ENCODE measurements at regions not wholly inside any gene's neighbourhood (a gene's known extent, or its start where the extent isn't known, plus 50 kb on each side); places are given as distances from the start of the nearest gene placed in this dataset.

GRCh38 chr20:60371384-60371783 lies 413.2 kb downstream of the CDH26 start:
- DNase-seq (ENCODE audit: low read depth in 2 of 2), result no peak

- no peak for DNase-seq (ENCODE audit: low read depth in 2 of 2)
Observed at GRCh38 chr20:60372275-60372674, 414.1 kb downstream of the CDH26 start.

- DNase-seq (ENCODE audit: low read depth in 2 of 2), result no peak
Observed at GRCh38 chr20:60372822-60373221, 414.6 kb downstream of the CDH26 start.

GRCh38 chr20:60378620-60379019 lies 420.4 kb downstream of the CDH26 start:
- DNase-seq (ENCODE audit: low read depth in 2 of 2), result no peak

- no peak for DNase-seq (ENCODE audit: low read depth in 2 of 2)
Observed at GRCh38 chr20:60381643-60382400, 423.6 kb downstream of the CDH26 start.

GRCh38 chr20:60389441-60389840 lies 431.2 kb downstream of the CDH26 start:
- DNase-seq (ENCODE audit: low read depth in 2 of 2), result no peak

GRCh38 chr20:60389882-60390281 lies 431.7 kb downstream of the CDH26 start:
- no peak for DNase-seq (ENCODE audit: low read depth in 2 of 2)

- no peak for DNase-seq (ENCODE audit: low read depth in 2 of 2)
Observed at GRCh38 chr20:60395991-60396390, 437.8 kb downstream of the CDH26 start.

- no peak for DNase-seq (ENCODE audit: low read depth in 2 of 2)
Observed at GRCh38 chr20:60400567-60400966, 442.3 kb downstream of the CDH26 start.

- DNase-seq (ENCODE audit: low read depth in 2 of 2), result no peak
Observed at GRCh38 chr20:60402189-60403058, 444.2 kb downstream of the CDH26 start.

GRCh38 chr20:60403105-60403741 lies 445.0 kb downstream of the CDH26 start:
- DNase-seq (ENCODE audit: low read depth in 2 of 2), result no peak

- no peak for DNase-seq (ENCODE audit: low read depth in 2 of 2)
Observed at GRCh38 chr20:60407011-60407771, 449.0 kb downstream of the CDH26 start.

- DNase-seq (ENCODE audit: low read depth in 2 of 2), result no peak
Observed at GRCh38 chr20:60407938-60408337, 449.7 kb downstream of the CDH26 start.

GRCh38 chr20:60408435-60408834 lies 450.2 kb downstream of the CDH26 start:
- DNase-seq (ENCODE audit: low read depth in 2 of 2), result no peak

- no peak for DNase-seq (ENCODE audit: low read depth in 2 of 2)
Observed at GRCh38 chr20:60410618-60411264, 452.5 kb downstream of the CDH26 start.

- no peak for DNase-seq (ENCODE audit: low read depth in 2 of 2)
Observed at GRCh38 chr20:60411813-60412212, 453.6 kb downstream of the CDH26 start.

GRCh38 chr20:60420676-60421229 lies 462.5 kb downstream of the CDH26 start:
- DNase-seq (ENCODE audit: low read depth in 2 of 2), result no peak

GRCh38 chr20:60422848-60423247 lies 464.6 kb downstream of the CDH26 start:
- no peak for DNase-seq (ENCODE audit: low read depth in 2 of 2)

GRCh38 chr20:60424267-60424902 lies 466.2 kb downstream of the CDH26 start:
- DNase-seq (ENCODE audit: low read depth in 2 of 2), result no peak

GRCh38 chr20:60427516-60427915 lies 469.3 kb downstream of the CDH26 start:
- no peak for DNase-seq (ENCODE audit: low read depth in 2 of 2)
